H9 (cell line): ENCODE measurements at regions not wholly inside any gene's neighbourhood (a gene's known extent, or its start where the extent isn't known, plus 50 kb on each side); places are given as distances from the start of the nearest gene placed in this dataset.

Experiments used
- DNase-seq: peaks from one replicate; pipeline ENCODE4 v3.0.0-alpha.2; 2017
- H2AFZ ChIP-seq: one replicate; pipeline ENCODE4 v1.6.1; 2013; ENCODE audit warnings: mild to moderate bottlenecking, low read length, control low read depth, moderate library complexity
- H2AK5ac ChIP-seq: 2 replicates; pipeline ENCODE4 v1.6.1; 2013; ENCODE audit warnings: low read length, control low read depth, mixed read lengths; ENCODE audit not compliant: insufficient read length
- H2BK120ac ChIP-seq: one replicate; pipeline ENCODE4 v1.6.1; 2013; ENCODE audit warnings: low read depth, mild to moderate bottlenecking, low read length, control low read depth, inconsistent platforms; ENCODE audit not compliant: poor library complexity, severe bottlenecking
- H2BK12ac ChIP-seq: 2 replicates; pipeline ENCODE4 v1.6.1; 2013; ENCODE audit warnings: low read length, control low read depth, mixed read lengths, low read depth; ENCODE audit not compliant: insufficient read length
- H2BK15ac ChIP-seq: 2 replicates; pipeline ENCODE4 v1.6.1; 2013; ENCODE audit warnings: low read depth, low read length, control low read depth
- H2BK20ac ChIP-seq: one replicate; pipeline ENCODE4 v1.6.1; 2013; ENCODE audit warnings: low read depth, mild to moderate bottlenecking, low read length, control low read depth, inconsistent platforms; ENCODE audit not compliant: poor library complexity, severe bottlenecking
- H2BK5ac ChIP-seq: 2 replicates; pipeline ENCODE4 v1.6.1; 2013; ENCODE audit warnings: low read length, control low read depth, mixed read lengths; ENCODE audit not compliant: insufficient read length
- H3K14ac ChIP-seq: 2 replicates; pipeline ENCODE4 v1.6.1; 2013; ENCODE audit warnings: low read length, control low read depth; ENCODE audit not compliant: insufficient read depth
- H3K18ac ChIP-seq: 2 replicates; pipeline ENCODE4 v1.6.1; 2013; ENCODE audit warnings: low read depth, mild to moderate bottlenecking, mixed read lengths, low read length, control low read depth; ENCODE audit not compliant: insufficient read length
- H3K23ac ChIP-seq: 2 replicates; pipeline ENCODE4 v1.6.1; 2013; ENCODE audit warnings: low read length, control low read depth, mixed read lengths, low read depth; ENCODE audit not compliant: insufficient read length
- H3K23me2 ChIP-seq: 2 replicates; pipeline ENCODE4 v1.6.1; 2013; ENCODE audit warnings: low read depth, mild to moderate bottlenecking, mixed read lengths, low read length, control low read depth; ENCODE audit not compliant: insufficient read length, poor library complexity, severe bottlenecking
- H3K27ac ChIP-seq: 2 replicates; pipeline ENCODE4 v1.5.1; 2013; ENCODE audit warnings: low read length, control low read depth, mixed read lengths, low read depth; ENCODE audit not compliant: insufficient read length
- H3K27me3 ChIP-seq: 2 replicates; pipeline ENCODE4 v1.6.1; 2013; ENCODE audit warnings: low read length, control low read depth, inconsistent platforms; ENCODE audit not compliant: insufficient read depth
- H3K4ac ChIP-seq: 2 replicates; pipeline ENCODE4 v1.6.1; 2013; ENCODE audit warnings: low read depth, mild to moderate bottlenecking, control low read depth, inconsistent platforms, low read length, moderate library complexity
- H3K4me1 ChIP-seq: 2 replicates; pipeline ENCODE4 v1.6.1; 2013; ENCODE audit warnings: low read length, control low read depth, inconsistent platforms; ENCODE audit not compliant: insufficient read depth
- H3K4me2 ChIP-seq: 2 replicates; pipeline ENCODE4 v1.6.1; 2013; ENCODE audit warnings: low read length, control low read depth, mixed read lengths; ENCODE audit not compliant: insufficient read length, insufficient read depth
- H3K56ac ChIP-seq: 2 replicates; pipeline ENCODE4 v1.6.1; 2013; ENCODE audit warnings: low read depth, mild to moderate bottlenecking, mixed read lengths, low read length, control low read depth; ENCODE audit not compliant: insufficient read length
- H3K79me1 ChIP-seq: 2 replicates; pipeline ENCODE4 v1.6.1; 2013; ENCODE audit warnings: low read depth, mild to moderate bottlenecking, moderate library complexity, low read length, control low read depth, inconsistent platforms; ENCODE audit not compliant: insufficient read depth, poor library complexity, severe bottlenecking
- H3K79me2 ChIP-seq: 2 replicates; pipeline ENCODE4 v1.6.1; 2013; ENCODE audit warnings: low read length, control low read depth, inconsistent platforms; ENCODE audit not compliant: insufficient read depth
- H3K9ac ChIP-seq: 2 replicates; pipeline ENCODE4 v1.6.1; 2013; ENCODE audit warnings: low read length, control low read depth, mixed read lengths; ENCODE audit not compliant: insufficient read length; ENCODE audit errors: extremely low read depth
- H3K9me3 ChIP-seq: one replicate; pipeline ENCODE4 v1.6.1; 2013; ENCODE audit warnings: low read depth, low read length, inconsistent platforms; ENCODE audit not compliant: control insufficient read depth
- H3T11ph ChIP-seq: one replicate; pipeline ENCODE4 v1.6.1; 2013; ENCODE audit warnings: mild to moderate bottlenecking, low read length, control low read depth, inconsistent platforms
- H4K20me1 ChIP-seq: one replicate; pipeline ENCODE4 v1.6.1; 2013; ENCODE audit not compliant: control insufficient read depth, insufficient read length, insufficient read depth
- H4K5ac ChIP-seq: 2 replicates; pipeline ENCODE4 v1.6.1; 2013; ENCODE audit warnings: low read depth, mild to moderate bottlenecking, mixed read lengths, low read length, control low read depth; ENCODE audit not compliant: insufficient read length
- H4K8ac ChIP-seq: replicated peaks from 2 replicates; pipeline ENCODE4 v1.6.1; 2013; ENCODE audit warnings: low read length, control low read depth, mixed read lengths, low read depth; ENCODE audit not compliant: insufficient read length
- H4K91ac ChIP-seq: 2 replicates; pipeline ENCODE4 v1.6.1; 2013; ENCODE audit warnings: low read depth, mild to moderate bottlenecking, moderate library complexity, mixed read lengths, low read length, control low read depth; ENCODE audit not compliant: insufficient read length
- H3K27ac Mint-ChIP-seq, 3 experiments: 2 replicates in 2 of 3; 3 replicates in 1 of 3; pipeline ENCODE4 v1.8.0; 2020 to 2021; ENCODE audit warnings: mixed read lengths in 3 of 3, mild to moderate bottlenecking in 1 of 3, moderate library complexity in 1 of 3
- H3K27me3 Mint-ChIP-seq: 2 replicates; pipeline ENCODE4 v1.8.0; 2021; ENCODE audit warnings: low read depth, mild to moderate bottlenecking, moderate library complexity, mixed read lengths
- H3K36me3 Mint-ChIP-seq, 3 experiments: 2 replicates in 2 of 3; 3 replicates in 1 of 3; pipeline ENCODE4 v1.8.0; 2020 to 2021; ENCODE audit warnings: low read depth in 3 of 3, mixed read lengths in 3 of 3; ENCODE audit not compliant: insufficient read depth in 1 of 3
- H3K4me1 Mint-ChIP-seq, 2 experiments: 2 replicates each; pipeline ENCODE4 v1.8.0; 2020; ENCODE audit warnings: mixed read lengths in 2 of 2
- H3K4me3 Mint-ChIP-seq, 2 experiments: 2 replicates in 1 of 2; 3 replicates in 1 of 2; pipeline ENCODE4 v1.8.0; 2020 to 2021; ENCODE audit warnings: mild to moderate bottlenecking in 2 of 2, mixed read lengths in 2 of 2, moderate library complexity in 1 of 2
- H3K9me3 Mint-ChIP-seq, 2 experiments: 2 replicates in 1 of 2; 3 replicates in 1 of 2; pipeline ENCODE4 v1.8.0; 2020; ENCODE audit warnings: mild to moderate bottlenecking in 2 of 2, mixed read lengths in 2 of 2, moderate library complexity in 1 of 2
- CTCF ChIP-seq: fragments of 200-600 bp; sonication (generic); conservative IDR thresholded peaks from 3 replicates; pipeline ENCODE4 v1.8.0; 2021; ENCODE audit warnings: antibody characterized with exemption, mild to moderate bottlenecking
- WGBS: extraction: QIAGEN DNeasy Blood & Tissue Kit; methylation state at CpG from one replicate; pipeline ENCODE4 v1.1.7; 2013; ENCODE audit warnings: missing lambda C conversion rate, low lambda C conversion rate, mixed read lengths; ENCODE audit not compliant: insufficient read length; ENCODE audit errors: extremely low coverage; 5-methylcytosine and 5-hydroxymethylcytosine counted together

- no peaks in the 10 kb centered on the region for H3K79me1 ChIP-seq
- H3K23ac ChIP-seq = no peak overlapping the region
- no peak overlapping the region for H4K5ac ChIP-seq
- Mint-ChIP-seq H3K27ac (no peak overlapping the region; a peak in 1 of 7 replicates), H3K36me3 (no peaks in the 10 kb centered on the region), H3K4me3 (no peak overlapping the region), H3K4me1 (peaks cover 5 to 7% of the 10 kb centered on the region in 2 experiments; a peak in 2 of 4 replicates), H3K27me3 (no peaks in the 10 kb centered on the region), H3K9me3 (no peaks in the 10 kb centered on the region; a peak in 2 of 5 replicates)
- no peak overlapping the region for H4K91ac ChIP-seq
- no CpG with 5 or more reads among the region's 13 CpGs for WGBS
- H3K56ac ChIP-seq = no peak overlapping the region
- no peak overlapping the region for H2BK20ac ChIP-seq
- H2BK5ac ChIP-seq = no peak overlapping the region
- no peak overlapping the region for H2AK5ac ChIP-seq
- H4K8ac ChIP-seq = no peak overlapping the region
- no peaks in the 10 kb centered on the region for H3K27me3 ChIP-seq
- no peak overlapping the region for H3K4me2 ChIP-seq
- H4K20me1 ChIP-seq = no peaks in the 10 kb centered on the region
- DNase-seq = no peak
- H3K23me2 ChIP-seq = no peaks in the 10 kb centered on the region
- no peak overlapping the region for H3K14ac ChIP-seq
- no peaks in the 10 kb centered on the region for H3K79me2 ChIP-seq
- H3T11ph ChIP-seq = no peak overlapping the region
- H2BK15ac ChIP-seq = no peak overlapping the region
- H3K27ac ChIP-seq = no peak overlapping the region
- no peak for TF ChIP-seq CTCF
- no peak overlapping the region for H3K9ac ChIP-seq
- H2BK12ac ChIP-seq = no peak overlapping the region
- H3K9me3 ChIP-seq = no peaks in the 10 kb centered on the region
- H3K18ac ChIP-seq = no peak overlapping the region
- no peaks in the 10 kb centered on the region for H3K4me1 ChIP-seq
- no peak overlapping the region for H3K4ac ChIP-seq
- H2BK120ac ChIP-seq = no peak overlapping the region
- no peak overlapping the region for H2AFZ ChIP-seq
Observed at GRCh38 chr16:60739737-60740683, 1296.2 kb downstream of the CDH8 start.
